8988T (cell line): ENCODE measurements at regions not wholly inside any gene's neighbourhood (a gene's known extent, or its start where the extent isn't known, plus 50 kb on each side); places are given as distances from the start of the nearest gene placed in this dataset.

ENCODE experiments used
- DNase-seq: peaks from one replicate; pipeline ENCODE4 v3.0.0; 2011

- DNase-seq: no peak
Observed at GRCh38 chr11:23494981-23495380, 634.7 kb upstream of the CCDC179 start.

- DNase-seq: no peak
Observed at GRCh38 chr11:23496340-23496739, 636.1 kb upstream of the CCDC179 start.

- no peak for DNase-seq
Observed at GRCh38 chr11:23497040-23497439, 636.8 kb upstream of the CCDC179 start.

GRCh38 chr11:23502389-23502788, 642.1 kb upstream of the CCDC179 start:
- DNase-seq: no peak

- DNase-seq: no peak
Observed at GRCh38 chr11:23502826-23503225, 642.6 kb upstream of the CCDC179 start.

GRCh38 chr11:23509023-23509422, 648.7 kb upstream of the CCDC179 start:
- no peak for DNase-seq

- DNase-seq: no peak
Observed at GRCh38 chr11:23509821-23510220, 649.5 kb upstream of the CCDC179 start.

- DNase-seq: no peak
Observed at GRCh38 chr11:23519194-23519593, 658.9 kb upstream of the CCDC179 start.

- DNase-seq: no peak
Observed at GRCh38 chr11:23520226-23520960, 660.1 kb upstream of the CCDC179 start.

- DNase-seq: no peak
Observed at GRCh38 chr11:23536907-23537306, 676.6 kb upstream of the CCDC179 start.

- DNase-seq: no peak
Observed at GRCh38 chr11:23539556-23539955, 679.3 kb upstream of the CCDC179 start.

- peak; percentile 24 for DNase-seq
Observed at GRCh38 chr11:23540101-23540561, 679.9 kb upstream of the CCDC179 start.

- no peak for DNase-seq
Observed at GRCh38 chr11:23542189-23542588, 681.9 kb upstream of the CCDC179 start.

GRCh38 chr11:23542816-23543215, 682.5 kb upstream of the CCDC179 start:
- DNase-seq: no peak

GRCh38 chr11:23543651-23544222, 683.5 kb upstream of the CCDC179 start:
- no peak for DNase-seq

- no peak for DNase-seq
Observed at GRCh38 chr11:23551706-23552105, 691.4 kb upstream of the CCDC179 start.

GRCh38 chr11:23554002-23554401, 693.7 kb upstream of the CCDC179 start:
- DNase-seq: no peak

GRCh38 chr11:23555085-23555484, 694.8 kb upstream of the CCDC179 start:
- no peak for DNase-seq

- no peak for DNase-seq
Observed at GRCh38 chr11:23556163-23556750, 696.0 kb upstream of the CCDC179 start.

- no peak for DNase-seq
Observed at GRCh38 chr11:23563591-23563990, 703.3 kb upstream of the CCDC179 start.

GRCh38 chr11:23564370-23564769, 704.1 kb upstream of the CCDC179 start:
- DNase-seq: no peak

- DNase-seq: no peak
Observed at GRCh38 chr11:23569134-23569533, 708.9 kb upstream of the CCDC179 start.

GRCh38 chr11:23569547-23569946, 709.3 kb upstream of the CCDC179 start:
- DNase-seq: no peak

GRCh38 chr11:23570828-23571227, 710.6 kb upstream of the CCDC179 start:
- no peak for DNase-seq
